Tibial nerve (tissue), 4 donors: ENCODE measurements at regions not wholly inside any gene's neighbourhood (a gene's known extent, or its start where the extent isn't known, plus 50 kb on each side); places are given as distances from the start of the nearest gene placed in this dataset.

Experiments
- EP300 ChIP-seq, 2 donors: sonication (generic); formaldehyde crosslinking; IDR thresholded peaks; one replicate each; pipeline ENCODE4 v1.6.1; 2017; ENCODE audit warnings: antibody characterized with exemption in 2 of 2, mild to moderate bottlenecking in 1 of 2
- TF ChIP-seq, protein P1 (sequence below), 5 experiments: fragments of 200-600 bp in 3 of 5; fragments of 450-650 bp in 2 of 5; sonication (generic) in 3 of 5; IDR thresholded peaks; one replicate each; pipeline ENCODE4 v1.5.1; 2016 to 2019; ENCODE audit warnings: antibody characterized with exemption in 5 of 5, mild to moderate bottlenecking in 3 of 5, moderate library complexity in 2 of 5

DNA sequence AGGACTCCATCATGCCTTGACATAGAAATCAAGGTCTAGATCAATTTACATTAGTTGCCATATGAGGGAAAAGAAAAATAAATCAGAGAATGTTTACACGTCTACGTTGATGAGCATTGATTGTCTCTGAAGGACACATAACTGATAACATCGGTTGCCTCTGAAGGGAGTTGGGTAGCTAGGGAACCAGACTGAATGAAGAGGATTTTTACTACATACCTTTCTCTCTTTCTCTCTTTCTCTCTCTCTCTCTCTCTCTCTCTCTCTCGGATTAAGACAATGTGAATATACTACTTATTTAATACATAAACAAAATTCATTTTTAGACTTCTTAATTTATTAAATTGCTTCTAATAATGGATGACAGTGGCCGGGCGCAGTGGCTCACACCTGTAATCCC is 118.4 kb upstream of the DAPK1 start:
- TF ChIP-seq, protein P1, sequence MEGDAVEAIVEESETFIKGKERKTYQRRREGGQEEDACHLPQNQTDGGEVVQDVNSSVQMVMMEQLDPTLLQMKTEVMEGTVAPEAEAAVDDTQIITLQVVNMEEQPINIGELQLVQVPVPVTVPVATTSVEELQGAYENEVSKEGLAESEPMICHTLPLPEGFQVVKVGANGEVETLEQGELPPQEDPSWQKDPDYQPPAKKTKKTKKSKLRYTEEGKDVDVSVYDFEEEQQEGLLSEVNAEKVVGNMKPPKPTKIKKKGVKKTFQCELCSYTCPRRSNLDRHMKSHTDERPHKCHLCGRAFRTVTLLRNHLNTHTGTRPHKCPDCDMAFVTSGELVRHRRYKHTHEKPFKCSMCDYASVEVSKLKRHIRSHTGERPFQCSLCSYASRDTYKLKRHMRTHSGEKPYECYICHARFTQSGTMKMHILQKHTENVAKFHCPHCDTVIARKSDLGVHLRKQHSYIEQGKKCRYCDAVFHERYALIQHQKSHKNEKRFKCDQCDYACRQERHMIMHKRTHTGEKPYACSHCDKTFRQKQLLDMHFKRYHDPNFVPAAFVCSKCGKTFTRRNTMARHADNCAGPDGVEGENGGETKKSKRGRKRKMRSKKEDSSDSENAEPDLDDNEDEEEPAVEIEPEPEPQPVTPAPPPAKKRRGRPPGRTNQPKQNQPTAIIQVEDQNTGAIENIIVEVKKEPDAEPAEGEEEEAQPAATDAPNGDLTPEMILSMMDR (IDR thresholded peaks at IDR 0.05) = no peak
- no peak for TF ChIP-seq EP300 (IDR thresholded peaks at IDR 0.05)
